SK-N-SH treated with all-trans-retinoic acid at 6 μM for 48 hours (cell line): ENCODE measurements at regions not wholly inside any gene's neighbourhood (a gene's known extent, or its start where the extent isn't known, plus 50 kb on each side); places are given as distances from the start of the nearest gene placed in this dataset.

Experiments used
- ATAC-seq: fragments of 200-7000 bp; cut with Tn5 transposase; 3 replicates; pipeline ENCODE4 v1.9.1; 2020; ENCODE audit warnings: mild to moderate bottlenecking, moderate library complexity
- ARNTL ChIP-seq: fragments of 450-650 bp; formaldehyde crosslinking; IDR thresholded peaks from 2 replicates; pipeline ENCODE4 v1.5.0; 2020; ENCODE audit warnings: low read depth, mild to moderate bottlenecking, moderate library complexity, borderline replicate concordance
- BACH2 ChIP-seq: fragments of 250-450 bp; sonication (Bioruptor Pico); IDR thresholded peaks from 2 replicates; pipeline ENCODE4 v1.9.0; 2021; ENCODE audit warnings: mild to moderate bottlenecking, borderline replicate concordance
- CREB5 ChIP-seq: fragments of 250-450 bp; sonication (Bioruptor Pico); IDR thresholded peaks from 2 replicates; pipeline ENCODE4 v1.5.1; 2020; ENCODE audit warnings: low read depth, mild to moderate bottlenecking, moderate library complexity
- CSDC2 ChIP-seq: fragments of 250-450 bp; sonication (Bioruptor Pico); IDR thresholded peaks from 2 replicates; pipeline ENCODE4 v1.5.0; 2020; ENCODE audit warnings: mild to moderate bottlenecking, moderate library complexity
- ESRRG ChIP-seq: fragments of 250-450 bp; sonication (Bioruptor Pico); IDR thresholded peaks from 2 replicates; pipeline ENCODE4 v1.6.1; 2021; ENCODE audit warnings: mild to moderate bottlenecking
- GLIS3 ChIP-seq: fragments of 250-450 bp; sonication (Bioruptor Pico); IDR thresholded peaks from 2 replicates; pipeline ENCODE4 v1.5.0; 2020; ENCODE audit warnings: mild to moderate bottlenecking, moderate library complexity
- ISL1 ChIP-seq: fragments of 250-450 bp; sonication (Bioruptor Pico); IDR thresholded peaks from 2 replicates; pipeline ENCODE4 v2.1.2; 2022; ENCODE audit warnings: mild to moderate bottlenecking, moderate library complexity
- OSR1 ChIP-seq: fragments of 250-450 bp; sonication (Bioruptor Pico); IDR thresholded peaks from 2 replicates; pipeline ENCODE4 v1.8.0; 2022; ENCODE audit warnings: moderate library complexity, mild to moderate bottlenecking, inconsistent platforms
- POU6F1 ChIP-seq: fragments of 250-450 bp; sonication (Bioruptor Pico); IDR thresholded peaks from 2 replicates; pipeline ENCODE4 v1.8.0; 2021; ENCODE audit warnings: low read depth, mild to moderate bottlenecking, moderate library complexity, borderline replicate concordance
- PPARA ChIP-seq: fragments of 250-450 bp; sonication (Bioruptor Pico); IDR thresholded peaks from 2 replicates; pipeline ENCODE4 v1.5.0; 2020; ENCODE audit warnings: mild to moderate bottlenecking, borderline replicate concordance
- RARB ChIP-seq: fragments of 250-450 bp; sonication (Bioruptor Pico); IDR thresholded peaks from 2 replicates; pipeline ENCODE4 v1.8.0; 2021; ENCODE audit warnings: mild to moderate bottlenecking, moderate library complexity
- SNAI2 ChIP-seq: fragments of 250-450 bp; sonication (Bioruptor Pico); IDR thresholded peaks from 2 replicates; pipeline ENCODE4 v1.5.0; 2020; ENCODE audit warnings: mild to moderate bottlenecking, moderate library complexity
- TCF4 ChIP-seq: fragments of 250-450 bp; sonication (Bioruptor Pico); IDR thresholded peaks from 2 replicates; pipeline ENCODE4 v1.8.0; 2021; ENCODE audit warnings: mild to moderate bottlenecking, moderate library complexity, borderline replicate concordance
- TOX ChIP-seq: fragments of 250-450 bp; sonication (Bioruptor Pico); IDR thresholded peaks from 2 replicates; pipeline ENCODE4 v1.8.0; 2021; ENCODE audit warnings: mild to moderate bottlenecking, moderate library complexity, borderline replicate concordance
- ZC3H10 ChIP-seq: fragments of 250-450 bp; sonication (Bioruptor Pico); IDR thresholded peaks from 2 replicates; pipeline ENCODE4 v1.5.1; 2021; ENCODE audit warnings: mild to moderate bottlenecking, moderate library complexity
- ZFP3 ChIP-seq: fragments of 250-450 bp; sonication (Bioruptor Pico); IDR thresholded peaks from 2 replicates; pipeline ENCODE4 v1.5.0; 2020; ENCODE audit warnings: mild to moderate bottlenecking, moderate library complexity
- ZFP30 ChIP-seq: fragments of 450-650 bp; formaldehyde crosslinking; IDR thresholded peaks from 2 replicates; pipeline ENCODE4 v1.5.0; 2022; ENCODE audit warnings: mild to moderate bottlenecking, moderate library complexity
- ZNF70 ChIP-seq: fragments of 450-650 bp; formaldehyde crosslinking; IDR thresholded peaks from 2 replicates; pipeline ENCODE4 v1.5.0; 2020; ENCODE audit warnings: mild to moderate bottlenecking, moderate library complexity
- ZNF8 ChIP-seq: fragments of 450-650 bp; formaldehyde crosslinking; IDR thresholded peaks from 2 replicates; pipeline ENCODE4 v1.5.0; 2020; ENCODE audit warnings: mild to moderate bottlenecking, moderate library complexity
- TF ChIP-seq, protein P1 (sequence below): fragments of 250-450 bp; sonication (Bioruptor Pico); IDR thresholded peaks from 2 replicates; pipeline ENCODE4 v1.8.0; 2020; ENCODE audit warnings: mild to moderate bottlenecking, moderate library complexity, borderline replicate concordance
- TF ChIP-seq, protein P2 (sequence below): fragments of 250-450 bp; sonication (Bioruptor Pico); IDR thresholded peaks from 2 replicates; pipeline ENCODE4 v1.5.0; 2020; ENCODE audit warnings: mild to moderate bottlenecking, moderate library complexity
- TF ChIP-seq, protein P3 (sequence below): fragments of 250-450 bp; sonication (Bioruptor Pico); IDR thresholded peaks from 2 replicates; pipeline ENCODE4 v1.5.1; 2021; ENCODE audit warnings: mild to moderate bottlenecking, moderate library complexity

- TF ChIP-seq CREB5 (CRISPR knock-in tag) (no peak), ZFP3 (no peak), GLIS3 (CRISPR knock-in tag) (no peak), TCF4 (no peak), ZC3H10 (no peak)
These were observed 271.6 kb upstream of the ATP2B1 start (continued) for GRCh38 chr12:89980236-89980635.

- TF ChIP-seq SNAI2 (CRISPR knock-in tag), result no peak
- TF ChIP-seq POU6F1 (CRISPR knock-in tag), result no peak
- no peak for TF ChIP-seq ARNTL (CRISPR knock-in tag)
- TF ChIP-seq ZFP3, result no peak
- no peak for TF ChIP-seq BACH2 (CRISPR knock-in tag)
- no peak for TF ChIP-seq GLIS3 (CRISPR knock-in tag)
- TF ChIP-seq CSDC2, result no peak
- TF ChIP-seq TCF4, result no peak
- TF ChIP-seq, protein P1, sequence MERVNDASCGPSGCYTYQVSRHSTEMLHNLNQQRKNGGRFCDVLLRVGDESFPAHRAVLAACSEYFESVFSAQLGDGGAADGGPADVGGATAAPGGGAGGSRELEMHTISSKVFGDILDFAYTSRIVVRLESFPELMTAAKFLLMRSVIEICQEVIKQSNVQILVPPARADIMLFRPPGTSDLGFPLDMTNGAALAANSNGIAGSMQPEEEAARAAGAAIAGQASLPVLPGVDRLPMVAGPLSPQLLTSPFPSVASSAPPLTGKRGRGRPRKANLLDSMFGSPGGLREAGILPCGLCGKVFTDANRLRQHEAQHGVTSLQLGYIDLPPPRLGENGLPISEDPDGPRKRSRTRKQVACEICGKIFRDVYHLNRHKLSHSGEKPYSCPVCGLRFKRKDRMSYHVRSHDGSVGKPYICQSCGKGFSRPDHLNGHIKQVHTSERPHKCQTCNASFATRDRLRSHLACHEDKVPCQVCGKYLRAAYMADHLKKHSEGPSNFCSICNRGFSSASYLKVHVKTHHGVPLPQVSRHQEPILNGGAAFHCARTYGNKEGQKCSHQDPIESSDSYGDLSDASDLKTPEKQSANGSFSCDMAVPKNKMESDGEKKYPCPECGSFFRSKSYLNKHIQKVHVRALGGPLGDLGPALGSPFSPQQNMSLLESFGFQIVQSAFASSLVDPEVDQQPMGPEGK (CRISPR knock-in tag), result no peak
- TF ChIP-seq RARB (CRISPR knock-in tag), result no peak
- no peak for TF ChIP-seq ZNF70 (CRISPR knock-in tag)
- TF ChIP-seq OSR1 (CRISPR knock-in tag), result no peak
- TF ChIP-seq, protein P2, sequence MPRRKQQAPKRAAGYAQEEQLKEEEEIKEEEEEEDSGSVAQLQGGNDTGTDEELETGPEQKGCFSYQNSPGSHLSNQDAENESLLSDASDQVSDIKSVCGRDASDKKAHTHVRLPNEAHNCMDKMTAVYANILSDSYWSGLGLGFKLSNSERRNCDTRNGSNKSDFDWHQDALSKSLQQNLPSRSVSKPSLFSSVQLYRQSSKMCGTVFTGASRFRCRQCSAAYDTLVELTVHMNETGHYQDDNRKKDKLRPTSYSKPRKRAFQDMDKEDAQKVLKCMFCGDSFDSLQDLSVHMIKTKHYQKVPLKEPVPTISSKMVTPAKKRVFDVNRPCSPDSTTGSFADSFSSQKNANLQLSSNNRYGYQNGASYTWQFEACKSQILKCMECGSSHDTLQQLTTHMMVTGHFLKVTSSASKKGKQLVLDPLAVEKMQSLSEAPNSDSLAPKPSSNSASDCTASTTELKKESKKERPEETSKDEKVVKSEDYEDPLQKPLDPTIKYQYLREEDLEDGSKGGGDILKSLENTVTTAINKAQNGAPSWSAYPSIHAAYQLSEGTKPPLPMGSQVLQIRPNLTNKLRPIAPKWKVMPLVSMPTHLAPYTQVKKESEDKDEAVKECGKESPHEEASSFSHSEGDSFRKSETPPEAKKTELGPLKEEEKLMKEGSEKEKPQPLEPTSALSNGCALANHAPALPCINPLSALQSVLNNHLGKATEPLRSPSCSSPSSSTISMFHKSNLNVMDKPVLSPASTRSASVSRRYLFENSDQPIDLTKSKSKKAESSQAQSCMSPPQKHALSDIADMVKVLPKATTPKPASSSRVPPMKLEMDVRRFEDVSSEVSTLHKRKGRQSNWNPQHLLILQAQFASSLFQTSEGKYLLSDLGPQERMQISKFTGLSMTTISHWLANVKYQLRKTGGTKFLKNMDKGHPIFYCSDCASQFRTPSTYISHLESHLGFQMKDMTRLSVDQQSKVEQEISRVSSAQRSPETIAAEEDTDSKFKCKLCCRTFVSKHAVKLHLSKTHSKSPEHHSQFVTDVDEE (CRISPR knock-in tag), result no peak
- TF ChIP-seq, protein P3, sequence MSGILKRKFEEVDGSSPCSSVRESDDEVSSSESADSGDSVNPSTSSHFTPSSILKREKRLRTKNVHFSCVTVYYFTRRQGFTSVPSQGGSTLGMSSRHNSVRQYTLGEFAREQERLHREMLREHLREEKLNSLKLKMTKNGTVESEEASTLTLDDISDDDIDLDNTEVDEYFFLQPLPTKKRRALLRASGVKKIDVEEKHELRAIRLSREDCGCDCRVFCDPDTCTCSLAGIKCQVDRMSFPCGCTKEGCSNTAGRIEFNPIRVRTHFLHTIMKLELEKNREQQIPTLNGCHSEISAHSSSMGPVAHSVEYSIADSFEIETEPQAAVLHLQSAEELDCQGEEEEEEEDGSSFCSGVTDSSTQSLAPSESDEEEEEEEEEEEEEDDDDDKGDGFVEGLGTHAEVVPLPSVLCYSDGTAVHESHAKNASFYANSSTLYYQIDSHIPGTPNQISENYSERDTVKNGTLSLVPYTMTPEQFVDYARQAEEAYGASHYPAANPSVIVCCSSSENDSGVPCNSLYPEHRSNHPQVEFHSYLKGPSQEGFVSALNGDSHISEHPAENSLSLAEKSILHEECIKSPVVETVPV, result no peak
- no peak for TF ChIP-seq PPARA (CRISPR knock-in tag)
- no peak for TF ChIP-seq TOX
- TF ChIP-seq ESRRG, result no peak
- TF ChIP-seq ZNF8 (CRISPR knock-in tag), result no peak
- no peak for TF ChIP-seq ISL1 (CRISPR knock-in tag)
- TF ChIP-seq, all 23 proteins: peak for 0
- ATAC-seq, result no peak
These were observed 268.9 kb upstream of the ATP2B1 start for GRCh38 chr12:89977405-89978085.

- ATAC-seq, result no peak
- TF ChIP-seq ZNF70 (CRISPR knock-in tag) (no peak), CSDC2 (no peak), ZFP30 (CRISPR knock-in tag) (no peak), ZFP3 (no peak), TCF4 (no peak), CREB5 (CRISPR knock-in tag) (no peak), OSR1 (CRISPR knock-in tag) (no peak), POU6F1 (CRISPR knock-in tag) (no peak), ZNF8 (CRISPR knock-in tag) (no peak), ESRRG (no peak), ARNTL (CRISPR knock-in tag) (no peak)
- TF ChIP-seq, protein P3, result no peak
These were observed 268.2 kb upstream of the ATP2B1 start for GRCh38 chr12:89976866-89977265.
